ENCODE measurements at regions not wholly inside any gene's neighbourhood (a gene's known extent, or its start where the extent isn't known, plus 50 kb on each side); places are given as distances from the start of the nearest gene placed in this dataset.
"Not testable (repeated sequence)": the region's sequence is repeated elsewhere in the genome, so short reads cannot be mapped to it uniquely, and the experiment has no call there.

DNA sequence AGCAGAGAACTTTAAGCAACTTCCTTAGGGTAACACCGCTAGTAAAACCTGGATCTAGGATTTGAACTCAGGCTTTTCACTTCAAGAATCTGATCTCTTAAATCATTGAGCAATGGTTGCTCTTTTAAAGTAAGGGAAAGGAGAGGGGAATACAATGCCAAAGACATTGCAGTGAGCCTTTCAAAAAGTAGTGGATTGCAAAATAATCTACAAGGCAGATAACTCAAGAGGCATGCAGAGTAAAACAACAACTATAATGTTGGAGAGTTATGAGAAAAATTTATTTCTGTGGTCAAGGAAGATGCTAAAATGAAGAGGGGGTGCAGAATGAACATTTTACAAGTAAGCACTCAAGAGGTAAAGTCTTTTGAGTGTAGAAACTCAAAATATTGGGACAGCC, 432.6 kb downstream of the C12orf50 start:
- WGBS, 2 donors = 92 to 96% methylated on average over 1 of the region's 1 CpG
- no peaks in the 10 kb centered on the region for H3K27me3 ChIP-seq
- DNase-seq = no peak
- peaks cover 0 to 2% (median 0%) of the 10 kb centered on the region in 4 donors for H3K9me3 ChIP-seq
- no peaks in the 10 kb centered on the region for H3K4me1 ChIP-seq
- H3K36me3 ChIP-seq = no peaks in the 10 kb centered on the region
- no peak for TF ChIP-seq EP300 (IDR thresholded peaks at IDR 0.05)
- intact Hi-C loops (cut with DNase I) = no loop called here
- no peak overlapping the region for H3K27ac ChIP-seq
- no peak overlapping the region for H3K4me3 ChIP-seq

DNA sequence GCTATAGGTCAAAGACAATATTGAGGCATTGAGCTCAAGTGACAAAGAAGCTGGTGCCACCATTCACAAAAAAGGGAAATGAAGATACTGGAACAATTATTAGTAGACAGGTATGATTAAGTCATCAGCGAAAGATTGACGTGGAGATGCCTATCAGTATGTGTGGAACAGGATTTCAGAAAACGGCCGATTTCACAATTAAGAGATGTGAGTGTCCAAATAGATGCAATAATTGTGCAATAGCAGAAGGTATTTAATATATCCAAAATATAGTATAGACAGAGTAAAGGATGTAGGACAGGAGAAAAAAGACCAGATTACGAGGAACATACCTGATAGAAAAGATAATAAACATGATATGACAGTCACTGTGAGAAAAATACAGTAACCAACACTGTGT, 433.1 kb downstream of the C12orf50 start:
- H3K27me3 ChIP-seq = no peaks in the 10 kb centered on the region
- H3K4me3 ChIP-seq = no peak overlapping the region
- peaks cover 0 to 2% (median 0%) of the 10 kb centered on the region in 4 donors for H3K9me3 ChIP-seq
- H3K36me3 ChIP-seq = no peaks in the 10 kb centered on the region
- H3K27ac ChIP-seq = no peak overlapping the region
- DNase-seq = no peak
- 93 to 94% methylated on average over 5 of the region's 5 CpGs for WGBS, 2 donors
- H3K4me1 ChIP-seq = no peaks in the 10 kb centered on the region
- intact Hi-C loops (cut with DNase I) = no loop called here
- TF ChIP-seq, protein P1, sequence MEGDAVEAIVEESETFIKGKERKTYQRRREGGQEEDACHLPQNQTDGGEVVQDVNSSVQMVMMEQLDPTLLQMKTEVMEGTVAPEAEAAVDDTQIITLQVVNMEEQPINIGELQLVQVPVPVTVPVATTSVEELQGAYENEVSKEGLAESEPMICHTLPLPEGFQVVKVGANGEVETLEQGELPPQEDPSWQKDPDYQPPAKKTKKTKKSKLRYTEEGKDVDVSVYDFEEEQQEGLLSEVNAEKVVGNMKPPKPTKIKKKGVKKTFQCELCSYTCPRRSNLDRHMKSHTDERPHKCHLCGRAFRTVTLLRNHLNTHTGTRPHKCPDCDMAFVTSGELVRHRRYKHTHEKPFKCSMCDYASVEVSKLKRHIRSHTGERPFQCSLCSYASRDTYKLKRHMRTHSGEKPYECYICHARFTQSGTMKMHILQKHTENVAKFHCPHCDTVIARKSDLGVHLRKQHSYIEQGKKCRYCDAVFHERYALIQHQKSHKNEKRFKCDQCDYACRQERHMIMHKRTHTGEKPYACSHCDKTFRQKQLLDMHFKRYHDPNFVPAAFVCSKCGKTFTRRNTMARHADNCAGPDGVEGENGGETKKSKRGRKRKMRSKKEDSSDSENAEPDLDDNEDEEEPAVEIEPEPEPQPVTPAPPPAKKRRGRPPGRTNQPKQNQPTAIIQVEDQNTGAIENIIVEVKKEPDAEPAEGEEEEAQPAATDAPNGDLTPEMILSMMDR (IDR thresholded peaks at IDR 0.05) = no peak
- TF ChIP-seq EP300 (IDR thresholded peaks at IDR 0.05) (no peak), POLR2AphosphoS5 (IDR thresholded peaks at IDR 0.05) (no peak), POLR2A (IDR thresholded peaks at IDR 0.05) (no peak)

DNA sequence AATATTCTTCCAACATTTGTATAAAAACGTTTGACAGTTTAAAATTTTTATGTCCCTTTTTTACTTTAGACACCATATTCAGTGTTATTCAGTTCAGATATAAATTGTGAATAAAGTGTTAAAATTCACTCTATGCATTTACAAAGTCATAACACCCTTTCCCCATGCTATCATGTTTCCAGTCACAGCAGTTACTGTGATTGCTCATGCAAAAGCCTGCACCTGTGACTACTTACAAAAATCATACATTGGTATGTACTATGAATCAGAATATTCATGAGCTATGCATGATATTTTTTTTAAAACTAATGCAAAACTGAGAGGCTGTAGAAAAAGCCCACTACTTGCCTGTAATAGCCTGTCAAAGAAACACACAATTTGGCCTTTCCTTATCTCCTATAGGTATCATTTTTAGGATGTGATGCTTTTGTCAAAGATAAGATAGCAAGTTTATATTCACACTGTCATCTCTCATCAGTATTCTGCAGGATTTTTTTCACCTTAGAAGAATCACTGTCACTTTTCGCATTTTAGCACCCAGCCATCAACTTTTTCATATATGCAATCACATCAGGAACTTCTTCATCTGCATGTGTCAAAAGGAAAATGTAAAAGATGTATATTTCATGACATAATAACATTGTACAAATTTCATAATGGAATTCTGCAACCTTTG, 443.2 kb downstream of the C12orf50 start:
- intact Hi-C loops (cut with DNase I) = no loop called here

DNA sequence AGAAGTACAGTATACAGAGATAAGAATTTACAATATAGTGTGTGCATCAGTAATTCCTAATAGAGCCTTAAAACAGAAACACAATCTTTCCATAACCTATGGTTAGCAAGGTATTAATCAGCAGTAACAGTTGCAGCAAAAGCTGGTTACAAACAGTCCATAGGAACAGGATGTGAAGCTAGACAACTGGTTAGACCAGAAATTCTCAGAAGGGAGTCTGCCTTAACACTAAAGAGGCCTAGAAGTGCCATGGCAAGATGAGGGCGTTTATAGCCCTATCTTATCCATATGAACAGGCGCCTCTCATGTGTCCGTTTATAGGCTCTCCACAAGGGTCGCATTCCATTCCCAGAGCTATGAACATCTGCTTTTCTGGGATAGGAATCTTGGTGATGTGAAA, 450.1 kb downstream of the C12orf50 start:
- H3K27me3 ChIP-seq; H3K9me3 ChIP-seq; H3K4me1 ChIP-seq; intact Hi-C loops (cut with DNase I); H3K27ac ChIP-seq; H3K4me3 ChIP-seq; DNase-seq; H3K36me3 ChIP-seq: not testable (repeated sequence)
- WGBS, 2 donors = 68 to 85% methylated on average over 4 of the region's 4 CpGs

More for the DNA sequence above, 443.2 kb downstream of the C12orf50 start:
- 51 to 69% methylated on average over 2 of the region's 2 CpGs for WGBS, 2 donors
- Histone ChIP-seq H3K9me3 (no peaks in the 10 kb centered on the region), H3K27ac (no peak overlapping the region), H3K4me1 (no peaks in the 10 kb centered on the region), H3K4me3 (no peak overlapping the region), H3K27me3 (no peaks in the 10 kb centered on the region), H3K36me3 (no peaks in the 10 kb centered on the region)
- no peak for DNase-seq
- TF ChIP-seq POLR2A (IDR thresholded peaks at IDR 0.05) (no peak), POLR2AphosphoS5 (IDR thresholded peaks at IDR 0.05) (no peak), EP300 (IDR thresholded peaks at IDR 0.05) (no peak)
- TF ChIP-seq, protein P1 (IDR thresholded peaks at IDR 0.05) = no peak

DNA sequence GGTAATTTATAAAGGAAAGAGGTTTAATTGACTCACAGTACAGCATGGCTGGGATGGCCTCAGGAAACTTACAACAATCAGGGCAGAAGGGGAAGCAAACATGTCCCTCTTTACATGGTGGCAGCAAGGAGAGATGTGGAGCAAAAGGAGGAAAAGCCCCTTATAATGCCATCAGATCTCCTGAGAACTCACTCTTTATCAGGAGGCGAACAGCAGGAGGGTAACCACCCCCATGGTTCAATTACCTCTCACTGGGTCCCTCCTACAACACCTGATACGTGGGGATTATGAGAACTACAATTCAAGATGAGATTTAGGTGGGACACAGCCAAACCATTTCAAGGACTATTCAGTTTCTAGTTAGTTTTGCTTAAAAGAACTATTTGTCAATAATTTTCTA, 453.3 kb downstream of the C12orf50 start:
- Histone ChIP-seq H3K4me3 (no peak overlapping the region), H3K4me1 (no peaks in the 10 kb centered on the region), H3K27me3 (no peaks in the 10 kb centered on the region), H3K36me3 (no peaks in the 10 kb centered on the region), H3K9me3 (no peaks in the 10 kb centered on the region), H3K27ac (no peak overlapping the region)
- WGBS, 2 donors = 55 to 57% methylated on average over 2 of the region's 2 CpGs
- TF ChIP-seq EP300 (IDR thresholded peaks at IDR 0.05) (no peak), POLR2AphosphoS5 (IDR thresholded peaks at IDR 0.05) (no peak), POLR2A (IDR thresholded peaks at IDR 0.05) (no peak)
- TF ChIP-seq, protein P1 (IDR thresholded peaks at IDR 0.05) = no peak
- no peak for DNase-seq
- intact Hi-C loops (cut with DNase I) = no loop called here

DNA sequence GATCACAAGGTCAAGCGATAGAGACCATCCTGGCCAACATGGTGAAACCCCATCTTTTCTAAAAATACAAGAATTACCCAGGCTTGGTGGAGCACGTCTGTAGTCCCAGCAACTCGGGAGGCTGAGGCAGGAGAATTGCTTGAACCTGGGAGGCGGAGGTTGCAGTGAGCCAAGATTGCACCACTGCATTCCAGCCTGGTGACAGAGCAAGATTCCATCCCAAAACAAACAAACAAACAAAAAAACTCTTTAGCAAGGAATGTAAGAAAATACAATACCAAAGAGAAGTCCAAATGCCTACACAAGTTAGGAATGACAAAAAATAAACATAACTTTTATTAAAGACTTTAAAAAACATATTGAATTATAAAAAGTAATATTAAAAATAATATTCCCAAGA, 462.3 kb downstream of the C12orf50 start:
- DNase-seq; H3K27ac ChIP-seq; H3K4me3 ChIP-seq; H3K27me3 ChIP-seq; H3K36me3 ChIP-seq; H3K9me3 ChIP-seq; H3K4me1 ChIP-seq; intact Hi-C loops (cut with DNase I): not testable (repeated sequence)
- WGBS, 2 donors = 88 to 91% methylated on average over 4 of the region's 4 CpGs
